HEK293T (cell line): ENCODE measurements at regions not wholly inside any gene's neighbourhood (a gene's known extent, or its start where the extent isn't known, plus 50 kb on each side); places are given as distances from the start of the nearest gene placed in this dataset.
"Not testable (repeated sequence)": the region's sequence is repeated elsewhere in the genome, so short reads cannot be mapped to it uniquely, and the experiment has no call there.

Experiments used
- CTCF ChIA-PET: fragments of 350-600 bp; formaldehyde crosslinking; extraction: SDS; loops from one replicate; lab custom pipeline; 2021; ENCODE audit warnings: antibody characterized with exemption, inconsistent platforms; lab: Yijun Ruan, JAX
- POLR2A ChIA-PET: fragments of 350-600 bp; formaldehyde crosslinking; extraction: SDS; loops from one replicate; lab custom pipeline; 2020; ENCODE audit warnings: antibody characterized with exemption, inconsistent platforms; lab: Yijun Ruan, JAX
- DNase-seq: peaks from one replicate; pipeline ENCODE4 v3.0.0; 2012; ENCODE audit warnings: mixed read lengths; ENCODE audit errors: extremely low spot score
- ARNT ChIP-seq: fragments of 450-650 bp; IDR thresholded peaks from 2 replicates; pipeline ENCODE4 v1.6.1; 2017; ENCODE audit warnings: mild to moderate bottlenecking
- BHLHE40 ChIP-seq: fragments of 450-650 bp; IDR thresholded peaks from 2 replicates; pipeline ENCODE4 v1.6.1; 2016; ENCODE audit warnings: mild to moderate bottlenecking, moderate library complexity, borderline replicate concordance
- CTBP1 ChIP-seq: fragments of 450-650 bp; IDR thresholded peaks from 2 replicates; pipeline ENCODE4 v1.6.1; 2016; ENCODE audit warnings: borderline replicate concordance
- ELF4 ChIP-seq: fragments of 450-650 bp; IDR thresholded peaks from 2 replicates; pipeline ENCODE4 v1.6.1; 2017; ENCODE audit warnings: antibody characterized with exemption
- FOXA1 ChIP-seq: fragments of 450-650 bp; IDR thresholded peaks from 2 replicates; pipeline ENCODE4 v1.6.1; 2016; ENCODE audit warnings: mild to moderate bottlenecking
- FOXK2 ChIP-seq: fragments of 450-650 bp; IDR thresholded peaks from 2 replicates; pipeline ENCODE4 v1.6.1; 2016; ENCODE audit warnings: mild to moderate bottlenecking
- FOXM1 ChIP-seq: fragments of 450-650 bp; IDR thresholded peaks from 2 replicates; pipeline ENCODE4 v1.6.1; 2017; ENCODE audit warnings: mild to moderate bottlenecking, borderline replicate concordance
- HDGF ChIP-seq: fragments of 450-650 bp; IDR thresholded peaks from 2 replicates; pipeline ENCODE4 v1.6.1; 2017; ENCODE audit warnings: antibody characterized with exemption, borderline replicate concordance
- L3MBTL2 ChIP-seq: fragments of 450-650 bp; conservative IDR thresholded peaks from 2 replicates; pipeline ENCODE4 v1.6.1; 2016; ENCODE audit warnings: mild to moderate bottlenecking
- LEF1 ChIP-seq: fragments of 450-650 bp; IDR thresholded peaks from 2 replicates; pipeline ENCODE4 v1.6.1; 2017; ENCODE audit warnings: mild to moderate bottlenecking, borderline replicate concordance
- NFRKB ChIP-seq: fragments of 450-650 bp; IDR thresholded peaks from 2 replicates; pipeline ENCODE4 v1.6.1; 2016; ENCODE audit warnings: mild to moderate bottlenecking, moderate library complexity
- PKNOX1 ChIP-seq: fragments of 450-650 bp; IDR thresholded peaks from 2 replicates; pipeline ENCODE4 v1.6.1; 2016
- SP1 ChIP-seq: fragments of 450-650 bp; IDR thresholded peaks from 2 replicates; pipeline ENCODE4 v1.6.1; 2017
- SUZ12 ChIP-seq: fragments of 450-650 bp; IDR thresholded peaks from 2 replicates; pipeline ENCODE4 v1.6.1; 2016; ENCODE audit warnings: mild to moderate bottlenecking
- TARDBP ChIP-seq: fragments of 450-650 bp; IDR thresholded peaks from 2 replicates; pipeline ENCODE4 v1.6.1; 2016
- ZNF384 ChIP-seq: fragments of 450-650 bp; IDR thresholded peaks from 2 replicates; pipeline ENCODE4 v1.6.1; 2016

DNA sequence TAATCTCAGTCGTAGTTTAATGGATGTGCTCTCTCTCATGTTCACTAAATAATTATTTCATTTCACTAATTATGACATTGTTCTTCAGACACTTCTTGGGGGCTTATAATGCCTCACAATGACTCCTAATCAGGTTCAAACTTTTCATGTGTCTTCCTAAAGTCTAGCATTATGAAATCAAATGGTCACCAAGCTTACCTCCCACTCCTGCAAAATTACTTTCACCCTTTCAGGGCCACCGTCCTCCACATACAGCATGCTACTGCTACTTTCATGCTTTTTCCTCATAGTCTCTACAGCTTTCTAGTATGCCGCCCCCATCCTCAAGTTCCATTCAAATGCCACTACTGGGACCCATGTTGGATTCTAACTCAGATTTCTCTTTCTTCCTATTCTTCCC is 59.8 kb upstream of the C1orf53 start:
- CTCF ChIA-PET: no interaction called here

GRCh38 chr1:197841883-197842553 is 60.4 kb upstream of the C1orf53 start:
- no peak for TF ChIP-seq SP1
- no peak for TF ChIP-seq L3MBTL2
- ChIA-PET POLR2A (no interaction called here), CTCF (no interaction called here)
- DNase-seq: no peak

More for the DNA sequence above, 59.8 kb upstream of the C1orf53 start:
- DNase-seq: no peak
- TF ChIP-seq ARNT (no peak), LEF1 (no peak), BHLHE40 (no peak), PKNOX1 (no peak), HDGF (no peak)
- POLR2A ChIA-PET: no interaction called here

DNA sequence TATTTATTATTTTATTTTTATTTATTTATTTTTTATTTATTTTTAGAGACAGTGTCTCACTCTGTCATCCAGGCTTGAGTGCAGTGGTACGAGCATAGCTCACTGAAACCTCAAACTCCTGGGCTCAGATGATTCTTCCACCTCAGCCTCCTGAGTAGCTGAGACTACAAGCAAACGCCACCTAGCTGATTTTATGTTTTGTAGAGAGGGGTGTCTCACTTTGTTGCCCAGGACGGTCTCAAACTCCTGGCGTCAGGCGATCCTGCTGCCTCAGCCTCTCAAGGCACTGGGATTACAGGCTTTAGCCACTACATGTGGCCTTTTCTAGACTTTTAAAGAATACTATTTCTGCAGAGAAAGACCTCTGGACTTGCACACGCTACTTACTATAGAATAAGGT is 61.3 kb upstream of the C1orf53 start:
- ChIA-PET CTCF (interaction anchor here (0.7 kb wide), 1 partner anchor 115 kb away, joined by 4 read pairs; no protein-coding TSS in a partner anchor), POLR2A (no interaction called here)
- DNase-seq: no peak
- TF ChIP-seq HDGF (no peak), ZNF384 (no peak), PKNOX1 (no peak), SP1 (no peak), SUZ12 (no peak), NFRKB (no peak), L3MBTL2 (no peak), ELF4 (no peak)

- DNase-seq, POLR2A ChIA-PET, CTCF ChIA-PET: not testable (repeated sequence)
Measured at GRCh38 chr1:197839786-197840185, 62.6 kb upstream of the C1orf53 start.

DNA sequence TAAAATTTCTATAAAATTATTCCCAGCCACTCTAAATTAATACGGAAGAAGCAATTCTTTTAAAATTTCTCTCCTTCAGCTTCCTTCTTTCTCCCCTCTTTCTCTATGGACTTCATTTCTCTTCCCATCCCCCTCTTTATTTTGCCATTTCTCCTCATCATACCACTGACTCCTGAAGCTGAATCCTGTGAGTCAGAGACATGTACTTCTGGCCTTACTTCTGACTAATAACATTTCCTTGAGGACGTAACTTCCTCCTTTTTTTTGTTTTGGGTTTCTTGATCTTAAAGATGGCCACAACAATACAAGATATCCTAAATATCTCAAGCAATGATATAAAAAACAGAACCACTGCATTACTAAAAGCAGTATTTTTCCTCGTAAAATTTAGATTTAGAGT is 63.6 kb upstream of the DENND1B start:
- CTCF ChIA-PET: no interaction called here
- DNase-seq: no peak
- no peak for TF ChIP-seq SP1
- TF ChIP-seq ZNF384: no peak
- TF ChIP-seq NFRKB: no peak
- no peak for TF ChIP-seq FOXA1
- TF ChIP-seq SUZ12: no peak
- no peak for TF ChIP-seq ELF4
- no peak for TF ChIP-seq BHLHE40
- TF ChIP-seq CTBP1: no peak
- TF ChIP-seq FOXM1: no peak
- no peak for TF ChIP-seq TARDBP
- TF ChIP-seq FOXK2: no peak
- TF ChIP-seq HDGF: no peak
- TF ChIP-seq L3MBTL2: no peak
- TF ChIP-seq PKNOX1: no peak
- no peak for TF ChIP-seq LEF1
- TF ChIP-seq ARNT: no peak
- POLR2A ChIA-PET: no interaction called here

GRCh38 chr1:197837911-197838310 is 62.6 kb upstream of the DENND1B start:
- TF ChIP-seq NFRKB: no peak
- TF ChIP-seq TARDBP: no peak
- no peak for TF ChIP-seq HDGF
- TF ChIP-seq ARNT: no peak
- TF ChIP-seq BHLHE40: no peak
- TF ChIP-seq FOXA1: no peak
- no peak for TF ChIP-seq L3MBTL2
- POLR2A ChIA-PET: no interaction called here
- CTCF ChIA-PET: no interaction called here
- DNase-seq: no peak

GRCh38 chr1:197836356-197836755 is 61.1 kb upstream of the DENND1B start:
- POLR2A ChIA-PET, DNase-seq, CTCF ChIA-PET: not testable (repeated sequence)

DNA sequence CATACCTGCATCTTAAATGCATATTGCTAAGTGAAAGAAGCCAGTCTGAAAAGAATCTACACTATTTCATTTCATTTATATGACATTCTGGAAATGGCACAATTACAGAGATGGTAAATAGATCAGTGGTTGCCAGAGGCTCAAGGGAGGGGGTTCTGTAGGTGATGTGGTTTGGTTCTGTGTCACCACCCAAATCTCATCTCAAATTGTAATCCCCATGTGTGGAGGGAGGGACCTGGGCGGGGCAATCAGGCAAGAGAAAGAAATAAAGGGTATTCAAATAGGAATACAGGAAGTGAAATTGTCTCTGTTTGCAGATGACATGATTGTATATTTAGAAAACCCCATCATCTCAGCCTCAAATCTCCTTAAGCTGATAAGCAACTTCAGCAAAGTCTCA is 53.7 kb upstream of the DENND1B start:
- POLR2A ChIA-PET, DNase-seq, CTCF ChIA-PET: not testable (repeated sequence)
